ENCODE measurements at regions not wholly inside any gene's neighbourhood (a gene's known extent, or its start where the extent isn't known, plus 50 kb on each side); places are given as distances from the start of the nearest gene placed in this dataset.
"Not testable (repeated sequence)": the region's sequence is repeated elsewhere in the genome, so short reads cannot be mapped to it uniquely, and the experiment has no call there.

- DNase-seq (ENCODE audit: low spot score), result no peak
Observed at GRCh38 chr21:19402870-19403269, 999.3 kb upstream of the TMPRSS15 start.

- DNase-seq (ENCODE audit: low spot score), result no peak
Observed at GRCh38 chr21:19405326-19405725, 1001.7 kb upstream of the TMPRSS15 start.

GRCh38 chr21:19420565-19420964 lies 1017.0 kb upstream of the TMPRSS15 start:
- no peak for DNase-seq (ENCODE audit: low spot score)

GRCh38 chr21:19433623-19434022 lies 1030.0 kb upstream of the TMPRSS15 start:
- no peak for DNase-seq (ENCODE audit: low spot score)

GRCh38 chr21:19440792-19441655 lies 1037.4 kb upstream of the TMPRSS15 start:
- no peak for DNase-seq (ENCODE audit: low spot score)

- peak; percentile 28 for DNase-seq (ENCODE audit: low spot score)
Observed at GRCh38 chr21:19458295-19458694, 1054.7 kb upstream of the TMPRSS15 start.

- peak; percentile 69 for DNase-seq (ENCODE audit: low spot score)
Observed at GRCh38 chr21:19461481-19462205, 1058.1 kb upstream of the TMPRSS15 start.

GRCh38 chr21:19463966-19464365 lies 1060.4 kb upstream of the TMPRSS15 start:
- DNase-seq (ENCODE audit: low spot score), result peak; percentile 50

- DNase-seq (ENCODE audit: low spot score), result no peak
Observed at GRCh38 chr21:19468991-19469715, 1065.6 kb upstream of the TMPRSS15 start.

GRCh38 chr21:19475525-19475924 lies 1071.9 kb upstream of the TMPRSS15 start:
- no peak for DNase-seq (ENCODE audit: low spot score)

- DNase-seq (ENCODE audit: low spot score), result no peak
Observed at GRCh38 chr21:19489930-19490329, 1086.3 kb upstream of the TMPRSS15 start.

- no peak for DNase-seq (ENCODE audit: low spot score)
Observed at GRCh38 chr21:19490481-19490880, 1086.9 kb upstream of the TMPRSS15 start.

- DNase-seq (ENCODE audit: low spot score), result not testable (repeated sequence)
Observed at GRCh38 chr21:19493437-19494241, 1090.1 kb upstream of the TMPRSS15 start.

- DNase-seq (ENCODE audit: low spot score), result no peak
Observed at GRCh38 chr21:19501115-19501514, 1097.5 kb upstream of the TMPRSS15 start.

GRCh38 chr21:19507682-19508260 lies 1104.2 kb upstream of the TMPRSS15 start:
- no peak for DNase-seq (ENCODE audit: low spot score)

GRCh38 chr21:19508442-19508841 lies 1104.9 kb upstream of the TMPRSS15 start:
- no peak for DNase-seq (ENCODE audit: low spot score)

GRCh38 chr21:19508844-19509243 lies 1105.3 kb upstream of the TMPRSS15 start:
- no peak for DNase-seq (ENCODE audit: low spot score)

GRCh38 chr21:19510057-19510456 lies 1106.5 kb upstream of the TMPRSS15 start:
- DNase-seq (ENCODE audit: low spot score), result no peak

- DNase-seq (ENCODE audit: low spot score), result no peak
Observed at GRCh38 chr21:19510653-19511052, 1107.1 kb upstream of the TMPRSS15 start.

- no peak for DNase-seq (ENCODE audit: low spot score)
Observed at GRCh38 chr21:19522381-19522780, 1118.8 kb upstream of the TMPRSS15 start.

GRCh38 chr21:19523061-19523460 lies 1119.5 kb upstream of the TMPRSS15 start:
- no peak for DNase-seq (ENCODE audit: low spot score)
